Caco-2 (cell line): ENCODE measurements at regions not wholly inside any gene's neighbourhood (a gene's known extent, or its start where the extent isn't known, plus 50 kb on each side); places are given as distances from the start of the nearest gene placed in this dataset.

Experiments
- BruUV-seq: library from RNA; stranded (reverse); fragments of 400-500 nt; replicated peaks from 2 replicates; lab custom pipeline; 2021; lab: Mats Ljungman, UMichigan
- CTCF ChIA-PET: fragments of 300-600 bp; sonication (Branson Sonifier 250); formaldehyde crosslinking; loops from one replicate; lab custom pipeline; 2022; ENCODE audit warnings: antibody characterized with exemption; lab: Charles Lee
- POLR2A ChIA-PET: fragments of 300-600 bp; sonication (Branson Sonifier 250); formaldehyde crosslinking; loops from one replicate; lab custom pipeline; 2022; ENCODE audit warnings: antibody characterized with exemption; lab: Charles Lee
- DNase-seq, 2 experiments: peaks; one replicate each; pipeline versions ENCODE4 v3.0.0 to v3.0.0-alpha.2; 2020 to 2022
- H3K27me3 ChIP-seq: replicated peaks from 2 replicates; pipeline ENCODE4 v1.6.0; 2011; ENCODE audit warnings: low read length; ENCODE audit not compliant: control insufficient read depth, insufficient read depth
- H3K36me3 ChIP-seq: 2 replicates; pipeline ENCODE4 v1.5.1; 2011; ENCODE audit warnings: low read length; ENCODE audit not compliant: control insufficient read depth, insufficient read depth
- H3K4me1 ChIP-seq: fragments of 250-450 bp; sonication (Bioruptor Pico); 2 replicates; pipeline ENCODE4 v1.5.1; 2020; ENCODE audit warnings: mild to moderate bottlenecking
- H3K4me3 ChIP-seq: 2 replicates; pipeline ENCODE4 v1.5.1; 2011; ENCODE audit warnings: low read depth, mild to moderate bottlenecking, control low read depth, low read length
- H3K9me3 ChIP-seq: fragments of 250-450 bp; sonication (Bioruptor Pico); 2 replicates; pipeline ENCODE4 v1.5.1; 2020; ENCODE audit warnings: mild to moderate bottlenecking, moderate library complexity
- H3K27ac Mint-ChIP-seq: one replicate; pipeline ENCODE4 v1.8.0; 2022; ENCODE audit warnings: mixed read lengths; ENCODE audit not compliant: unreplicated experiment
- H3K27me3 Mint-ChIP-seq: one replicate; pipeline ENCODE4 v1.8.0; 2022; ENCODE audit warnings: mixed read lengths; ENCODE audit not compliant: insufficient read depth, unreplicated experiment
- H3K36me3 Mint-ChIP-seq: one replicate; pipeline ENCODE4 v1.8.0; 2022; ENCODE audit warnings: mild to moderate bottlenecking, mixed read lengths; ENCODE audit not compliant: insufficient read depth, unreplicated experiment
- H3K4me1 Mint-ChIP-seq: one replicate; pipeline ENCODE4 v1.8.0; 2022; ENCODE audit warnings: low read depth, mixed read lengths; ENCODE audit not compliant: unreplicated experiment
- H3K4me3 Mint-ChIP-seq: one replicate; pipeline ENCODE4 v1.8.0; 2022; ENCODE audit warnings: mild to moderate bottlenecking, moderate library complexity, mixed read lengths; ENCODE audit not compliant: unreplicated experiment
- H3K9me3 Mint-ChIP-seq: one replicate; pipeline ENCODE4 v1.8.0; 2022; ENCODE audit warnings: mixed read lengths; ENCODE audit not compliant: unreplicated experiment
- CTCF ChIP-seq, 2 experiments: fragments of 200-600 bp in 1 of 2; IDR thresholded peaks; 1 replicate in 1 of 2; 2 replicates in 1 of 2; pipeline versions ENCODE4 v1.5.1 to v1.8.0; 2011 to 2022; ENCODE audit warnings: antibody characterized with exemption in 1 of 2, control low read depth in 1 of 2, inconsistent platforms in 1 of 2, low read depth in 1 of 2, low read length in 1 of 2, mild to moderate bottlenecking in 1 of 2, moderate library complexity in 1 of 2; ENCODE audit not compliant: insufficient read depth in 1 of 2, severe bottlenecking in 1 of 2, unreplicated experiment in 1 of 2
- intact Hi-C: fragments of 100-400 bp; cut with micrococcal nuclease; formaldehyde crosslinking; loops from one replicate; pipeline ENCODE4 v1.10.0; 2022; ENCODE audit not compliant: unreplicated experiment

GRCh38 chr16:66162821-66163220 lies 203.7 kb upstream of the CDH5 start:
- TF ChIP-seq CTCF (IDR thresholded peaks at IDR 0.05; ENCODE audit: insufficient read depth in 1 of 2, low read depth in 1 of 2, low read length in 1 of 2, severe bottlenecking in 1 of 2, unreplicated experiment in 1 of 2) = no peak
- intact Hi-C loops = loop anchor here (1.0 to 10.0 kb wide), 2 partner anchors 31 to 168 kb away; no protein-coding TSS in a partner anchor
- Mint-ChIP-seq H3K27me3 (no peaks in the 10 kb centered on the region), H3K27ac (no peak overlapping the region), H3K36me3 (no peaks in the 10 kb centered on the region), H3K9me3 (no peaks in the 10 kb centered on the region), H3K4me1 (peaks cover 5% of the 10 kb centered on the region), H3K4me3 (no peak overlapping the region)
- H3K4me3 ChIP-seq = no peak overlapping the region
- no TSS peak for BruUV-seq
- ChIA-PET CTCF (no interaction called here), POLR2A (interaction anchor here (0.5 kb wide), 1 partner anchor 8 kb away, joined by 7 read pairs; no protein-coding TSS in a partner anchor)
- no peaks in the 10 kb centered on the region for H3K9me3 ChIP-seq
- H3K4me1 ChIP-seq = peaks cover 7% of the 10 kb centered on the region; the same call in 1 of the 2 replicates
- no peak for DNase-seq
- no peaks in the 10 kb centered on the region for H3K27me3 ChIP-seq
- no peaks in the 10 kb centered on the region for H3K36me3 ChIP-seq

GRCh38 chr16:66161942-66162341 lies 204.5 kb upstream of the CDH5 start:
- intact Hi-C loops = loop anchor here (10.0 kb wide), 1 partner anchor 167 kb away; no protein-coding TSS in a partner anchor
- Histone ChIP-seq H3K36me3 (no peaks in the 10 kb centered on the region), H3K4me3 (no peak overlapping the region), H3K9me3 (no peaks in the 10 kb centered on the region), H3K27me3 (no peaks in the 10 kb centered on the region), H3K4me1 (peaks cover 7% of the 10 kb centered on the region; the same call in 1 of the 2 replicates)
- no peak overlapping the region for H3K4me3 Mint-ChIP-seq
- POLR2A ChIA-PET = no interaction called here
- CTCF ChIA-PET = no interaction called here
- no peak for DNase-seq
- TF ChIP-seq CTCF (IDR thresholded peaks at IDR 0.05; ENCODE audit: insufficient read depth in 1 of 2, low read depth in 1 of 2, low read length in 1 of 2, severe bottlenecking in 1 of 2, unreplicated experiment in 1 of 2) = no peak
- no TSS peak for BruUV-seq
- peaks cover under 1% of the 10 kb centered on the region for H3K9me3 Mint-ChIP-seq
- H3K36me3 Mint-ChIP-seq = no peaks in the 10 kb centered on the region
- no peaks in the 10 kb centered on the region for H3K4me1 Mint-ChIP-seq
- no peak overlapping the region for H3K27ac Mint-ChIP-seq
- no peaks in the 10 kb centered on the region for H3K27me3 Mint-ChIP-seq

- Histone ChIP-seq H3K9me3 (no peaks in the 10 kb centered on the region), H3K4me1 (peaks cover 3% of the 10 kb centered on the region; the same call in 1 of the 2 replicates), H3K4me3 (no peak overlapping the region), H3K27me3 (no peaks in the 10 kb centered on the region), H3K36me3 (no peaks in the 10 kb centered on the region)
- no peak overlapping the region for H3K4me3 Mint-ChIP-seq
- POLR2A ChIA-PET = no interaction called here
- BruUV-seq = no TSS peak
- no peaks in the 10 kb centered on the region for H3K27me3 Mint-ChIP-seq
- no peak for TF ChIP-seq CTCF (IDR thresholded peaks at IDR 0.05; ENCODE audit: insufficient read depth in 1 of 2, low read depth in 1 of 2, low read length in 1 of 2, severe bottlenecking in 1 of 2, unreplicated experiment in 1 of 2)
- peaks cover 7% of the 10 kb centered on the region for H3K9me3 Mint-ChIP-seq
- no peaks in the 10 kb centered on the region for H3K36me3 Mint-ChIP-seq
- intact Hi-C loops = loop anchor here (10.0 kb wide), 1 partner anchor 166 kb away; no protein-coding TSS in a partner anchor
- no peak for DNase-seq
- CTCF ChIA-PET = no interaction called here
- no peaks in the 10 kb centered on the region for H3K4me1 Mint-ChIP-seq
- no peak overlapping the region for H3K27ac Mint-ChIP-seq
Observed at GRCh38 chr16:66161269-66161668, 205.2 kb upstream of the CDH5 start.
